ENCODE measurements at regions not wholly inside any gene's neighbourhood (a gene's known extent, or its start where the extent isn't known, plus 50 kb on each side); places are given as distances from the start of the nearest gene placed in this dataset.

DNA sequence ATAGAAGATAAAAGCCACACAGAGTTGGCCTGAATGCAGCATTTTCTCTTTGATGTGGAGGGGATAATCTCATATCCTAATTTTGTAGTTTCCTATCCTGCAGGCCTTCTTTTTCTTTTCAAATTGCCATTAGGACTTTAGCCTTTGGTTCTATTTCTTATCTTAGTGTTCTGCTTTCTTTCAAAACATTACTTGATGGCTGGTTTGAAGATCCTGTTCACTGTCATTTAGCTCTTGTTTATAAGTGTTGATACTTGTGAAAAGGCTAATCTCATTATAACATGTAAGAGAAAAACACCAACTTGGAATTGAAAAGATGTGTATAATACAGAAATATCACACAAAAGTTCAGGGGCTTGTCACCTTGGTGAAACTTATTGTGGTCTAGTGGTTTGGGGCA, 54.6 kb upstream of the PKIB start:
- Histone ChIP-seq H2AK5ac (ENCODE audit: insufficient read length, low read length) (no peak overlapping the region), H3K9ac (ENCODE audit: extremely low read depth, insufficient read length, low read length) (no peak overlapping the region), H4K91ac (ENCODE audit: insufficient read length, low read depth, low read length) (no peak overlapping the region), H2BK15ac (ENCODE audit: low read depth, low read length) (no peak overlapping the region), H3K4me1 (ENCODE audit: insufficient read depth, low read length) (no peaks in the 10 kb centered on the region), H4K8ac (replicated peaks; ENCODE audit: insufficient read length, low read depth, low read length) (no peak overlapping the region), H3K23ac (ENCODE audit: insufficient read length, low read depth, low read length) (no peak overlapping the region), H3K4ac (ENCODE audit: low read depth, low read length) (no peak overlapping the region), H3K27ac (ENCODE audit: insufficient read length, low read depth, low read length) (no peak overlapping the region), H3K14ac (ENCODE audit: insufficient read depth, low read length) (no peak overlapping the region), H3K27me3 (ENCODE audit: insufficient read depth, low read length) (no peaks in the 10 kb centered on the region), H3T11ph (ENCODE audit: low read length) (no peak overlapping the region), H3K79me1 (ENCODE audit: insufficient read depth, low read depth, low read length, poor library complexity, severe bottlenecking) (no peaks in the 10 kb centered on the region), H4K5ac (ENCODE audit: insufficient read length, low read depth, low read length) (no peak overlapping the region), H2AFZ (ENCODE audit: low read length) (no peak overlapping the region), H3K9me3 (ENCODE audit: control insufficient read depth, low read depth, low read length) (no peaks in the 10 kb centered on the region), H4K20me1 (ENCODE audit: control insufficient read depth, insufficient read depth, insufficient read length) (no peaks in the 10 kb centered on the region), H2BK12ac (ENCODE audit: insufficient read length, low read depth, low read length) (no peak overlapping the region), H3K23me2 (ENCODE audit: insufficient read length, low read depth, low read length, poor library complexity, severe bottlenecking) (no peaks in the 10 kb centered on the region), H2BK20ac (ENCODE audit: low read depth, low read length, poor library complexity, severe bottlenecking) (no peak overlapping the region), H2BK120ac (ENCODE audit: low read depth, low read length, poor library complexity, severe bottlenecking) (no peak overlapping the region), H3K79me2 (ENCODE audit: insufficient read depth, low read length) (peaks cover 5% of the 10 kb centered on the region; the same call in 1 of the 2 replicates), H3K4me2 (ENCODE audit: insufficient read depth, insufficient read length, low read length) (no peak overlapping the region), H3K56ac (ENCODE audit: insufficient read length, low read depth, low read length) (no peak overlapping the region), H3K18ac (ENCODE audit: insufficient read length, low read depth, low read length) (no peak overlapping the region), H2BK5ac (ENCODE audit: insufficient read length, low read length) (no peak overlapping the region)
- no peaks in the 10 kb centered on the region for H3K27me3 Mint-ChIP-seq (ENCODE audit: low read depth)
- no peak overlapping the region for H3K4me3 Mint-ChIP-seq
- no peak for DNase-seq
- no peak overlapping the region for H3K27ac Mint-ChIP-seq
- TF ChIP-seq, protein P1, sequence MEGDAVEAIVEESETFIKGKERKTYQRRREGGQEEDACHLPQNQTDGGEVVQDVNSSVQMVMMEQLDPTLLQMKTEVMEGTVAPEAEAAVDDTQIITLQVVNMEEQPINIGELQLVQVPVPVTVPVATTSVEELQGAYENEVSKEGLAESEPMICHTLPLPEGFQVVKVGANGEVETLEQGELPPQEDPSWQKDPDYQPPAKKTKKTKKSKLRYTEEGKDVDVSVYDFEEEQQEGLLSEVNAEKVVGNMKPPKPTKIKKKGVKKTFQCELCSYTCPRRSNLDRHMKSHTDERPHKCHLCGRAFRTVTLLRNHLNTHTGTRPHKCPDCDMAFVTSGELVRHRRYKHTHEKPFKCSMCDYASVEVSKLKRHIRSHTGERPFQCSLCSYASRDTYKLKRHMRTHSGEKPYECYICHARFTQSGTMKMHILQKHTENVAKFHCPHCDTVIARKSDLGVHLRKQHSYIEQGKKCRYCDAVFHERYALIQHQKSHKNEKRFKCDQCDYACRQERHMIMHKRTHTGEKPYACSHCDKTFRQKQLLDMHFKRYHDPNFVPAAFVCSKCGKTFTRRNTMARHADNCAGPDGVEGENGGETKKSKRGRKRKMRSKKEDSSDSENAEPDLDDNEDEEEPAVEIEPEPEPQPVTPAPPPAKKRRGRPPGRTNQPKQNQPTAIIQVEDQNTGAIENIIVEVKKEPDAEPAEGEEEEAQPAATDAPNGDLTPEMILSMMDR (conservative IDR thresholded peaks at IDR 0.05): no peak
- peaks cover 4 to 19% (median 4%) of the 10 kb centered on the region in 3 experiments; a peak in 5 of 7 replicates for H3K36me3 Mint-ChIP-seq (ENCODE audit: insufficient read depth in 1 of 3, low read depth in 3 of 3)
- H3K9me3 Mint-ChIP-seq: peaks cover 2 to 3% of the 10 kb centered on the region in 2 experiments; a peak in 2 of 5 replicates
- H3K4me1 Mint-ChIP-seq: peaks cover 0 to under 1% of the 10 kb centered on the region in 2 experiments; a peak in 1 of 4 replicates
